K562 (cell line): ENCODE measurements at regions not wholly inside any gene's neighbourhood (a gene's known extent, or its start where the extent isn't known, plus 50 kb on each side); places are given as distances from the start of the nearest gene placed in this dataset.

Experiments used
- ATAC-seq: fragments of 200-7000 bp; cut with Tn5 transposase; 3 replicates; pipeline ENCODE4 v1.9.1; 2020; ENCODE audit warnings: moderate library complexity
- BruUV-seq: library from RNA; stranded (reverse); fragments of 400-500 nt; replicated peaks from 2 replicates; lab custom pipeline; 2021; lab: Mats Ljungman, UMichigan
- CTCF ChIA-PET: fragments of 300-600 bp; formaldehyde crosslinking; extraction: SDS; loops from one replicate; lab custom pipeline; 2021; ENCODE audit warnings: low intra/inter-chr PET ratio; lab: Yijun Ruan, JAX
- POLR2A ChIA-PET: fragments of 300-600, 350-650 bp; sonication (Branson Sonifier 250); formaldehyde crosslinking; extraction: SDS; loops from one replicate; lab custom pipeline; 2021; ENCODE audit warnings: antibody characterized with exemption, inconsistent platforms; lab: Yijun Ruan, JAX
- DNase-seq, 4 experiments: peaks; one replicate each; pipeline versions ENCODE4 v3.0.0 to v3.0.0-alpha.2; 2011 to 2018; ENCODE audit warnings: low spot score in 3 of 4, mixed read lengths in 3 of 4; ENCODE audit errors: extremely low read depth in 1 of 4
- FAIRE-seq: peaks from 2 replicates; lab custom pipeline; 2011; peaks lifted over from hg19 to GRCh38; lab: Jason Lieb, UNC
- H2AFZ ChIP-seq: 2 replicates; pipeline ENCODE4 v1.6.0; 2011; ENCODE audit warnings: low read depth, low read length, control low read depth, inconsistent platforms
- H3K27ac ChIP-seq: fragments of 200-600 bp; 3 replicates; pipeline ENCODE4 v1.8.0; 2011; ENCODE audit warnings: low read depth, mild to moderate bottlenecking, control low read depth, inconsistent platforms, low read length, moderate library complexity, mixed read lengths; ENCODE audit errors: extremely low read depth
- H3K27me3 ChIP-seq, 2 experiments: fragments of 300-600 bp in 1 of 2; 2 replicates in 1 of 2; 3 replicates in 1 of 2; pipeline versions ENCODE4 v1.6.0 to v1.8.0; 2011; ENCODE audit warnings: inconsistent platforms in 2 of 2, low read length in 2 of 2, mild to moderate bottlenecking in 1 of 2, mixed read lengths in 1 of 2, moderate library complexity in 1 of 2; ENCODE audit not compliant: control insufficient read depth in 2 of 2, insufficient read depth in 2 of 2
- H3K36me3 ChIP-seq: fragments of 300-600 bp; 3 replicates; pipeline ENCODE4 v1.8.0; 2011; ENCODE audit warnings: mild to moderate bottlenecking, low read length, inconsistent platforms; ENCODE audit not compliant: control insufficient read depth, insufficient read depth
- H3K4me1 ChIP-seq, 2 experiments: fragments of 200-600 bp in 1 of 2; replicated peaks in 1 of 2; 2 replicates in 1 of 2; 3 replicates in 1 of 2; pipeline versions ENCODE4 v1.5.1 to v1.8.0; 2011; ENCODE audit warnings: inconsistent platforms in 2 of 2, low read length in 2 of 2, mild to moderate bottlenecking in 1 of 2, mixed read lengths in 1 of 2, moderate library complexity in 1 of 2; ENCODE audit not compliant: control insufficient read depth in 2 of 2, insufficient read depth in 2 of 2
- H3K4me2 ChIP-seq: 2 replicates; pipeline ENCODE4 v1.6.1; 2011; ENCODE audit warnings: low read length, control low read depth, inconsistent platforms, mixed read lengths; ENCODE audit not compliant: insufficient read depth
- H3K4me3 ChIP-seq: fragments of 200-600 bp; sonication (generic), shearing (Covaris generic); 2 replicates; pipeline ENCODE4 v1.5.1; 2016; ENCODE audit warnings: control low read depth, inconsistent platforms
- H3K79me2 ChIP-seq: fragments of 200-600 bp; 3 replicates; pipeline ENCODE4 v1.8.0; 2011; ENCODE audit warnings: low read length, inconsistent platforms; ENCODE audit not compliant: control insufficient read depth, insufficient read depth
- H3K9ac ChIP-seq, 2 experiments: 2 replicates each; pipeline versions ENCODE4 v1.6.0 to v1.6.1; 2011; ENCODE audit warnings: low read depth in 2 of 2, low read length in 2 of 2, control low read depth in 1 of 2, inconsistent platforms in 1 of 2, mild to moderate bottlenecking in 1 of 2, mixed read lengths in 1 of 2; ENCODE audit not compliant: insufficient read depth in 1 of 2
- H3K9me1 ChIP-seq: one replicate; pipeline ENCODE4 v1.6.0; 2011; ENCODE audit warnings: inconsistent platforms, mild to moderate bottlenecking, low read length, moderate library complexity; ENCODE audit not compliant: control insufficient read depth, insufficient read depth
- H3K9me3 ChIP-seq: replicated peaks from 2 replicates; pipeline ENCODE4 v1.5.1; 2011; ENCODE audit warnings: low read depth, low read length, inconsistent platforms; ENCODE audit not compliant: control insufficient read depth, insufficient read depth
- H4K20me1 ChIP-seq: replicated peaks from 2 replicates; pipeline ENCODE4 v1.6.1; 2011; ENCODE audit warnings: low read length, inconsistent platforms, mixed read lengths; ENCODE audit not compliant: control insufficient read depth, insufficient read depth
- ARID2 ChIP-seq: fragments of 450-650 bp; IDR thresholded peaks from 2 replicates; pipeline ENCODE4 v1.6.1; 2017; ENCODE audit warnings: antibody characterized with exemption, mild to moderate bottlenecking
- BRCA1 ChIP-seq, 2 experiments: fragments of 450-650 bp in 1 of 2; sonication (generic) in 1 of 2; formaldehyde crosslinking in 1 of 2; IDR thresholded peaks; 2 replicates each; pipeline versions ENCODE4 v1.5.0 to v1.6.1; 2017 to 2020; ENCODE audit warnings: mild to moderate bottlenecking in 1 of 2, missing genetic modification reagents in 1 of 2
- E2F1 ChIP-seq: sonication (generic); formaldehyde crosslinking; IDR thresholded peaks from 2 replicates; pipeline ENCODE4 v1.8.1; 2023; ENCODE audit warnings: mild to moderate bottlenecking, missing genetic modification reagents, moderate library complexity
- FOS ChIP-seq: IDR thresholded peaks from 3 replicates; pipeline ENCODE4 v1.6.1; 2011; ENCODE audit not compliant: insufficient read length; ENCODE audit errors: extremely low read depth
- ID3 ChIP-seq, 2 experiments: fragments of 250-450 bp in 1 of 2; fragments of 450-650 bp in 1 of 2; sonication (Bioruptor Pico) in 1 of 2; IDR thresholded peaks; 2 replicates each; pipeline versions ENCODE4 v1.6.1 to v1.8.0; 2016 to 2021; ENCODE audit warnings: mild to moderate bottlenecking in 2 of 2, moderate library complexity in 2 of 2, missing compliant biosample characterization in 1 of 2, missing genetic modification characterization in 1 of 2
- JUNB ChIP-seq: fragments of 450-650 bp; formaldehyde crosslinking; conservative IDR thresholded peaks from 2 replicates; pipeline ENCODE4 v1.4.0; 2020; ENCODE audit warnings: mild to moderate bottlenecking
- MAFG ChIP-seq: fragments of 450-650 bp; conservative IDR thresholded peaks from 2 replicates; pipeline ENCODE4 v1.6.1; 2016; ENCODE audit warnings: missing genetic modification characterization, missing compliant biosample characterization
- OTX1 ChIP-seq: fragments of 450-650 bp; formaldehyde crosslinking; IDR thresholded peaks from 2 replicates; pipeline ENCODE4 v1.4.0; 2022; ENCODE audit warnings: mild to moderate bottlenecking
- POLR3G ChIP-seq: IDR thresholded peaks from 2 replicates; pipeline ENCODE4 v1.6.1; 2011; ENCODE audit not compliant: insufficient read length, insufficient replicate concordance; ENCODE audit errors: extremely low read depth
- PURB ChIP-seq: sonication (generic); formaldehyde crosslinking; IDR thresholded peaks from 2 replicates; pipeline ENCODE4 v1.9.0; 2021; ENCODE audit warnings: low read depth, mild to moderate bottlenecking, missing genetic modification reagents
- RFX7 ChIP-seq: fragments of 250-450 bp; sonication (Bioruptor Pico); IDR thresholded peaks from 2 replicates; pipeline ENCODE4 v1.5.1; 2021; ENCODE audit warnings: mild to moderate bottlenecking
- TEAD4 ChIP-seq, 2 experiments: sonication (generic) in 1 of 2; formaldehyde crosslinking in 1 of 2; IDR thresholded peaks; 2 replicates each; pipeline versions ENCODE4 v1.6.1 to v1.8.0; 2012 to 2022; ENCODE audit warnings: borderline replicate concordance in 1 of 2, inconsistent platforms in 1 of 2, low read length in 1 of 2, mild to moderate bottlenecking in 1 of 2, missing genetic modification reagents in 1 of 2
- THAP7 ChIP-seq: fragments of 250-450 bp; sonication (Bioruptor Pico); IDR thresholded peaks from 2 replicates; pipeline ENCODE4 v1.5.0; 2021
- ZNF75A ChIP-seq: fragments of 450-650 bp; formaldehyde crosslinking; IDR thresholded peaks from 2 replicates; pipeline ENCODE4 v1.4.0; 2020; ENCODE audit warnings: mild to moderate bottlenecking
- ZNF764 ChIP-seq: fragments of 250-450 bp; sonication (Bioruptor Pico); IDR thresholded peaks from 2 replicates; pipeline ENCODE4 v1.4.0; 2020; ENCODE audit warnings: low read depth, mild to moderate bottlenecking, moderate library complexity
- WGBS: fragments of 100-300 bp; shearing (Covaris generic); methylation state at CpG from one replicate; pipeline ENCODE4 v1.1.6; 2016; ENCODE audit warnings: low coverage, mixed read lengths; ENCODE audit not compliant: insufficient coverage; ENCODE audit errors: missing lambda C conversion rate; 5-methylcytosine and 5-hydroxymethylcytosine counted together
- in situ Hi-C: fragments of 300-500 bp; cut with MboI; formaldehyde crosslinking; loops from 4 replicates; pipeline ENCODE4 v1.15.0; 2018; ENCODE audit warnings: inconsistent platforms, mixed read lengths
- intact Hi-C: fragments of 100-400 bp; cut with micrococcal nuclease; formaldehyde crosslinking; loops from 2 replicates; pipeline ENCODE4 v1.14.2; 2022
- TF ChIP-seq, protein P1 (sequence below), 2 experiments: IDR thresholded peaks in 1 of 2; conservative IDR thresholded peaks in 1 of 2; 2 replicates each; pipeline ENCODE4 v1.6.1; 2016; ENCODE audit warnings: low read depth in 2 of 2, mild to moderate bottlenecking in 1 of 2, missing compliant biosample characterization in 1 of 2, missing genetic modification characterization in 1 of 2, moderate library complexity in 1 of 2

- H3K36me3 ChIP-seq = no peaks in the 10 kb centered on the region
- in situ Hi-C loops = no loop called here
- BruUV-seq = no TSS peak
- intact Hi-C loops = no loop called here
- H3K79me2 ChIP-seq = no peaks in the 10 kb centered on the region
- H3K4me2 ChIP-seq = no peak overlapping the region
- POLR2A ChIA-PET = interaction anchor here (0.5 to 0.6 kb wide), 3 partner anchors 14 to 655 kb away, joined by 3 read pairs; no protein-coding TSS in a partner anchor
- no peaks in the 10 kb centered on the region for H3K9me1 ChIP-seq
- TF ChIP-seq THAP7 (CRISPR knock-in tag) (no peak), PURB (CRISPR knock-in tag) (no peak), RFX7 (CRISPR knock-in tag) (no peak), BRCA1 (IDR thresholded peaks at IDR 0.05) (no peak), BRCA1 (CRISPR knock-in tag; IDR thresholded peaks at IDR 0.05) (no peak), POLR3G (no peak), FOS (no peak), ID3 (CRISPR knock-in tag; IDR thresholded peaks at IDR 0.05) (no peak), ID3 (tag; IDR thresholded peaks at IDR 0.05) (no peak), TEAD4 (IDR thresholded peaks at IDR 0.05; ENCODE audit: low read length) (no peak), TEAD4 (CRISPR knock-in tag; IDR thresholded peaks at IDR 0.05; ENCODE audit: borderline replicate concordance) (no peak), OTX1 (no peak), ARID2 (no peak), MAFG (tag) (no peak), ZNF75A (CRISPR knock-in tag) (no peak), ZNF764 (CRISPR knock-in tag) (no peak), E2F1 (CRISPR knock-in tag) (no peak), JUNB (no peak)
- TF ChIP-seq, protein P1, sequence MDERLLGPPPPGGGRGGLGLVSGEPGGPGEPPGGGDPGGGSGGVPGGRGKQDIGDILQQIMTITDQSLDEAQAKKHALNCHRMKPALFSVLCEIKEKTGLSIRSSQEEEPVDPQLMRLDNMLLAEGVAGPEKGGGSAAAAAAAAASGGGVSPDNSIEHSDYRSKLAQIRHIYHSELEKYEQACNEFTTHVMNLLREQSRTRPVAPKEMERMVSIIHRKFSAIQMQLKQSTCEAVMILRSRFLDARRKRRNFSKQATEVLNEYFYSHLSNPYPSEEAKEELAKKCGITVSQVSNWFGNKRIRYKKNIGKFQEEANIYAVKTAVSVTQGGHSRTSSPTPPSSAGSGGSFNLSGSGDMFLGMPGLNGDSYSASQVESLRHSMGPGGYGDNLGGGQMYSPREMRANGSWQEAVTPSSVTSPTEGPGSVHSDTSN (CRISPR knock-in tag; IDR thresholded peaks at IDR 0.05; ENCODE audit: low read depth) = no peak
- TF ChIP-seq, protein P1 (tag; conservative IDR thresholded peaks at IDR 0.05; ENCODE audit: low read depth) = no peak
- no peak overlapping the region for H3K27ac ChIP-seq
- 49% methylated on average over 6 of the region's 6 CpGs for WGBS
- H4K20me1 ChIP-seq = no peaks in the 10 kb centered on the region
- DNase-seq = no peak
- H3K4me3 ChIP-seq = no peak overlapping the region
- FAIRE-seq = no peak
- no peaks in the 10 kb centered on the region for H3K9me3 ChIP-seq
- no peaks in the 10 kb centered on the region for H3K27me3 ChIP-seq
- H3K4me1 ChIP-seq = peaks cover 0 to 31% of the 10 kb centered on the region in 2 experiments; a peak in 3 of 5 replicates
- CTCF ChIA-PET = no interaction called here
- ATAC-seq = peak; percentile 17; the same call in 1 of the 3 replicates
- H3K9ac ChIP-seq = no peak overlapping the region
- peak overlapping the region; percentile 4; the same call in 1 of the 2 replicates for H2AFZ ChIP-seq
Observed at GRCh38 chr7:136056651-136057231, 79.6 kb upstream of the MTPN start.
